ENCODE measurements at regions not wholly inside any gene's neighbourhood (a gene's known extent, or its start where the extent isn't known, plus 50 kb on each side); places are given as distances from the start of the nearest gene placed in this dataset.
"Not testable (repeated sequence)": the region's sequence is repeated elsewhere in the genome, so short reads cannot be mapped to it uniquely, and the experiment has no call there.

GRCh38 chr2:9725106-9725505 is 94.3 kb upstream of the YWHAQ start:
- WGBS, 2 donors (ENCODE audit: low coverage in 1 of 2), result 69 to 87% methylated on average over 3 to 14 of the region's 14 CpGs
- in situ Hi-C loops (cut with MboI; ENCODE audit: low pct_ligation_motif_present in 1 of 4, low pct_unique_long_range_greater_than_20kb in 1 of 4, low sequenced_read_pairs in 3 of 4), result no loop called here
- H3K4me3 ChIP-seq, result no peak overlapping the region
- H3K4me1 ChIP-seq, result no peaks in the 10 kb centered on the region
- H3K27me3 ChIP-seq, result no peaks in the 10 kb centered on the region
- intact Hi-C loops (cut with DNase I; ENCODE audit: low total_unique reads), result no loop called here
- TF ChIP-seq CTCF (IDR thresholded peaks at IDR 0.05), result no peak
- TF ChIP-seq POLR2AphosphoS5 (IDR thresholded peaks at IDR 0.05), result no peak
- TF ChIP-seq POLR2A (IDR thresholded peaks at IDR 0.05), result no peak
- TF ChIP-seq EP300 (IDR thresholded peaks at IDR 0.05; ENCODE audit: low read depth), result no peak
- H3K27ac ChIP-seq, result no peak overlapping the region
- no peaks in the 10 kb centered on the region for H3K36me3 ChIP-seq
- DNase-seq, result no peak
- H3K9me3 ChIP-seq, result no peaks in the 10 kb centered on the region

GRCh38 chr2:9726016-9726415 is 95.2 kb upstream of the YWHAQ start:
- intact Hi-C loops (cut with DNase I; ENCODE audit: low total_unique reads); H3K4me1 ChIP-seq; in situ Hi-C loops (cut with MboI; ENCODE audit: low pct_ligation_motif_present in 1 of 4, low pct_unique_long_range_greater_than_20kb in 1 of 4, low sequenced_read_pairs in 3 of 4); H3K27me3 ChIP-seq; DNase-seq; H3K4me3 ChIP-seq; H3K27ac ChIP-seq; H3K36me3 ChIP-seq; H3K9me3 ChIP-seq: not testable (repeated sequence)
- 93 to 100% methylated on average over 1 to 3 of the region's 3 CpGs for WGBS, 2 donors (ENCODE audit: low coverage in 1 of 2)

- H3K27ac ChIP-seq; H3K9me3 ChIP-seq; H3K27me3 ChIP-seq; H3K4me1 ChIP-seq; H3K36me3 ChIP-seq; DNase-seq; H3K4me3 ChIP-seq; intact Hi-C loops (cut with DNase I; ENCODE audit: low total_unique reads); in situ Hi-C loops (cut with MboI; ENCODE audit: low pct_ligation_motif_present in 1 of 4, low pct_unique_long_range_greater_than_20kb in 1 of 4, low sequenced_read_pairs in 3 of 4): not testable (repeated sequence)
- 76 to 93% methylated on average over 4 of the region's 4 CpGs for WGBS, 2 donors (ENCODE audit: low coverage in 1 of 2)
Observed at GRCh38 chr2:9730523-9730922, 99.7 kb upstream of the YWHAQ start.

- in situ Hi-C loops (cut with MboI; ENCODE audit: low pct_ligation_motif_present in 1 of 4, low pct_unique_long_range_greater_than_20kb in 1 of 4, low sequenced_read_pairs in 3 of 4), result no loop called here
- no peak overlapping the region for H3K4me3 ChIP-seq
- peaks cover 0 to under 1% (median 0%) of the 10 kb centered on the region in 4 donors for H3K4me1 ChIP-seq
- WGBS, 2 donors (ENCODE audit: low coverage in 1 of 2), result 90 to 92% methylated on average over 3 of the region's 3 CpGs
- intact Hi-C loops (cut with DNase I; ENCODE audit: low total_unique reads), result no loop called here
- no peak for DNase-seq
- H3K36me3 ChIP-seq, result no peaks in the 10 kb centered on the region
- no peaks in the 10 kb centered on the region for H3K9me3 ChIP-seq
- H3K27ac ChIP-seq, result no peak overlapping the region
- TF ChIP-seq CTCF (IDR thresholded peaks at IDR 0.05) (no peak), POLR2A (IDR thresholded peaks at IDR 0.05) (no peak), EP300 (IDR thresholded peaks at IDR 0.05; ENCODE audit: low read depth) (no peak), POLR2AphosphoS5 (IDR thresholded peaks at IDR 0.05) (no peak)
- no peaks in the 10 kb centered on the region for H3K27me3 ChIP-seq
Observed at GRCh38 chr2:9732824-9733223, 102.0 kb upstream of the YWHAQ start.

- in situ Hi-C loops (cut with MboI; ENCODE audit: low pct_ligation_motif_present in 1 of 4, low pct_unique_long_range_greater_than_20kb in 1 of 4, low sequenced_read_pairs in 3 of 4) (no loop called here), intact Hi-C loops (cut with DNase I; ENCODE audit: low total_unique reads) (no loop called here)
- H3K9me3 ChIP-seq, result no peaks in the 10 kb centered on the region
- no peak overlapping the region for H3K27ac ChIP-seq
- WGBS, 2 donors (ENCODE audit: low coverage in 1 of 2), result 55 to 86% methylated on average over 1 of the region's 1 CpG
- no peak overlapping the region for H3K4me3 ChIP-seq
- TF ChIP-seq EP300 (IDR thresholded peaks at IDR 0.05; ENCODE audit: low read depth), result no peak
- no peak for TF ChIP-seq CTCF (IDR thresholded peaks at IDR 0.05)
- TF ChIP-seq POLR2A (IDR thresholded peaks at IDR 0.05), result no peak
- TF ChIP-seq POLR2AphosphoS5 (IDR thresholded peaks at IDR 0.05), result no peak
- DNase-seq, result no peak
- peaks cover 5 to 16% (median 11%) of the 10 kb centered on the region in 4 donors for H3K4me1 ChIP-seq
- H3K27me3 ChIP-seq, result no peaks in the 10 kb centered on the region
- H3K36me3 ChIP-seq, result no peaks in the 10 kb centered on the region
Observed at GRCh38 chr2:9734308-9734707, 103.5 kb upstream of the YWHAQ start.
